ENCODE measurements at regions not wholly inside any gene's neighbourhood (a gene's known extent, or its start where the extent isn't known, plus 50 kb on each side); places are given as distances from the start of the nearest gene placed in this dataset.

- no peak overlapping the region for H4K91ac ChIP-seq (replicated peaks; ENCODE audit: insufficient read length, low read length)
- no peak overlapping the region for H2BK120ac ChIP-seq (replicated peaks; ENCODE audit: low read depth, low read length)
- no peak overlapping the region for H3K27ac ChIP-seq (ENCODE audit: low read depth, low read length)
- no peak overlapping the region for H2BK20ac ChIP-seq (ENCODE audit: low read length)
- WGBS, 2 experiments (ENCODE audit: extremely low coverage in 1 of 2, insufficient coverage in 1 of 2, insufficient read length in 1 of 2, insufficient replicate concordance in 2 of 2, low coverage in 1 of 2, low lambda C conversion rate in 2 of 2, missing lambda C conversion rate in 1 of 2): 93% methylated on average over 4 of the region's 4 CpGs; no CpG with 5 or more reads in 1 of the 2 experiments
- H3K79me2 ChIP-seq (ENCODE audit: control insufficient read depth in 1 of 2, insufficient read depth in 2 of 2, low read length in 2 of 2): no peaks in the 10 kb centered on the region
- DNase-seq (ENCODE audit: low read depth in 1 of 2, low spot score in 2 of 2): no peak
- no peak overlapping the region for H3K23ac ChIP-seq (ENCODE audit: insufficient read length)
- H2BK12ac ChIP-seq (ENCODE audit: low read depth, low read length): no peak overlapping the region
- no peaks in the 10 kb centered on the region for H3K36me3 ChIP-seq (ENCODE audit: control insufficient read depth in 2 of 4, insufficient read depth in 4 of 4, low read length in 3 of 4)
- H2BK5ac ChIP-seq (ENCODE audit: low read depth, low read length): no peak overlapping the region
- H3K9ac ChIP-seq (replicated peaks in 1 of 4; ENCODE audit: extremely low read depth in 1 of 4, low read depth in 3 of 4, low read length in 3 of 4): no peak overlapping the region
- no peak overlapping the region for H4K5ac ChIP-seq (ENCODE audit: insufficient read length, low read depth, low read length)
- POLR2A ChIA-PET (ENCODE audit: partially characterized antibody): no interaction called here
- no peak overlapping the region for H4K8ac ChIP-seq (ENCODE audit: extremely low read depth, insufficient read depth, low read length)
- FAIRE-seq: no peak
- H3K27me3 ChIP-seq (replicated peaks in 1 of 4; ENCODE audit: control insufficient read depth in 3 of 4, extremely low read depth in 1 of 4, insufficient read depth in 3 of 4, low read length in 3 of 4): no peaks in the 10 kb centered on the region
- H2AFZ ChIP-seq (ENCODE audit: low read length): 0 out of 2 replicates have a peak overlapping the region, but pooled peaks have one; percentile 18
- no peak overlapping the region for H3K4ac ChIP-seq (replicated peaks; ENCODE audit: insufficient read length, low read depth, low read length)
- no peak overlapping the region for H3K4me3 ChIP-seq (ENCODE audit: extremely low read depth in 1 of 4, insufficient read depth in 2 of 4, low read depth in 3 of 4, low read length in 4 of 4)
- no peaks in the 10 kb centered on the region for H3K23me2 ChIP-seq (ENCODE audit: low read depth, low read length)
- no peaks in the 10 kb centered on the region for H3K9me3 ChIP-seq (ENCODE audit: insufficient read depth in 2 of 2, low read depth in 1 of 2, low read length in 1 of 2)
- peaks cover 0 to 4% (median 0%) of the 10 kb centered on the region in 4 experiments; a peak in 1 of 7 replicates for H3K4me1 ChIP-seq (replicated peaks in 1 of 4; ENCODE audit: control insufficient read depth in 3 of 4, insufficient read depth in 4 of 4, low read length in 3 of 4)
- H2AK5ac ChIP-seq (ENCODE audit: low read depth, low read length): no peak overlapping the region
- no peak overlapping the region for H3K56ac ChIP-seq (replicated peaks; ENCODE audit: insufficient read length, low read depth, low read length)
- no peak overlapping the region for H3K18ac ChIP-seq (ENCODE audit: extremely low read depth, low read length)
- no peak overlapping the region for H3K14ac ChIP-seq (ENCODE audit: insufficient read length)
- CTCF ChIA-PET (ENCODE audit: partially characterized antibody): no interaction called here
- TF ChIP-seq TAF7 (optimal IDR thresholded peaks at IDR 0.05; ENCODE audit: borderline replicate concordance, low read depth, low read length) (no peak), ATF3 (IDR thresholded peaks at IDR 0.05; ENCODE audit: insufficient read depth, low read depth, low read length) (no peak), CBX5 (IDR thresholded peaks at IDR 0.05; ENCODE audit: low read depth, low read length) (no peak), SRF (IDR thresholded peaks at IDR 0.05; ENCODE audit: low read depth, low read length) (no peak), EP300 (IDR thresholded peaks at IDR 0.05; ENCODE audit: borderline replicate concordance in 1 of 2, low read depth in 2 of 2, low read length in 2 of 2) (no peak), SIN3A (conservative IDR thresholded peaks at IDR 0.05 in 1 of 2, IDR thresholded peaks at IDR 0.05 in 1 of 2; ENCODE audit: low read depth in 1 of 2, low read length in 2 of 2) (no peak), TEAD4 (IDR thresholded peaks at IDR 0.05; ENCODE audit: low read depth, low read length) (no peak), ATF2 (IDR thresholded peaks at IDR 0.05; ENCODE audit: low read length) (no peak), E2F6 (IDR thresholded peaks at IDR 0.05) (no peak), TBP (IDR thresholded peaks at IDR 0.05; ENCODE audit: low read depth, low read length) (no peak)
- H2BK15ac ChIP-seq (ENCODE audit: low read length): no peak overlapping the region
- no peaks in the 10 kb centered on the region for H4K20me1 ChIP-seq (replicated peaks in 1 of 2; ENCODE audit: control insufficient read depth in 1 of 2, insufficient read depth in 2 of 2, low read length in 2 of 2)
- H3K79me1 ChIP-seq (ENCODE audit: low read depth, low read length): no peaks in the 10 kb centered on the region
- H3K4me2 ChIP-seq (ENCODE audit: insufficient read depth in 1 of 2, low read depth in 2 of 2, low read length in 2 of 2): no peak overlapping the region
Observed at GRCh38 chr12:60201891-60202290, 606.1 kb downstream of the SLC16A7 start.
